ENCODE measurements at regions not wholly inside any gene's neighbourhood (a gene's known extent, or its start where the extent isn't known, plus 50 kb on each side); places are given as distances from the start of the nearest gene placed in this dataset.

DNA sequence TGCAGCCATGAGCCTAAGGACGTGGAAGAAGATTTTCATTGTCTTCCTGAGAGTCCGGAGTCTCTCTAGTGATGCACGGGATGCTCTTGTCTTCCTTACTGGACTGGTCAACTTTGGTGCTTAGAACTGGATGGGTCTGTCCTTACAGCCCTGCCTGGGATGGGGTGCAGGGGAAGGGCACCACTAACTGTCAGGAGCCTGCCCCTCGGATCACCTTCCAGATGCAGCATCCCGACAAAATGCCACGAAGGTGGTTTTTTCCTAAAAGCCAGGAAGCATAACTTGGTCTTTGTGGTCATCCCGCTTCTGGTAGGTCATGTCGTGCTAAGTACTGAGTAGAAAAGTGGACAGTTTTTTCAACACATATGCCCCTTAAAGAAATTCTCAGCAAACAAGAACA lies 207.4 kb upstream of the TWIST2 start:
- no peak overlapping the region for H3K4me2 ChIP-seq (ENCODE audit: insufficient read depth, low read length)
- TF ChIP-seq, protein P1, sequence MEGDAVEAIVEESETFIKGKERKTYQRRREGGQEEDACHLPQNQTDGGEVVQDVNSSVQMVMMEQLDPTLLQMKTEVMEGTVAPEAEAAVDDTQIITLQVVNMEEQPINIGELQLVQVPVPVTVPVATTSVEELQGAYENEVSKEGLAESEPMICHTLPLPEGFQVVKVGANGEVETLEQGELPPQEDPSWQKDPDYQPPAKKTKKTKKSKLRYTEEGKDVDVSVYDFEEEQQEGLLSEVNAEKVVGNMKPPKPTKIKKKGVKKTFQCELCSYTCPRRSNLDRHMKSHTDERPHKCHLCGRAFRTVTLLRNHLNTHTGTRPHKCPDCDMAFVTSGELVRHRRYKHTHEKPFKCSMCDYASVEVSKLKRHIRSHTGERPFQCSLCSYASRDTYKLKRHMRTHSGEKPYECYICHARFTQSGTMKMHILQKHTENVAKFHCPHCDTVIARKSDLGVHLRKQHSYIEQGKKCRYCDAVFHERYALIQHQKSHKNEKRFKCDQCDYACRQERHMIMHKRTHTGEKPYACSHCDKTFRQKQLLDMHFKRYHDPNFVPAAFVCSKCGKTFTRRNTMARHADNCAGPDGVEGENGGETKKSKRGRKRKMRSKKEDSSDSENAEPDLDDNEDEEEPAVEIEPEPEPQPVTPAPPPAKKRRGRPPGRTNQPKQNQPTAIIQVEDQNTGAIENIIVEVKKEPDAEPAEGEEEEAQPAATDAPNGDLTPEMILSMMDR (IDR thresholded peaks at IDR 0.05; ENCODE audit: borderline replicate concordance, extremely low read depth, low read length, poor library complexity, severe bottlenecking) = no peak
- TF ChIP-seq EZH2 (IDR thresholded peaks at IDR 0.05; ENCODE audit: borderline replicate concordance, low read depth, low read length, severe bottlenecking) = no peak
- H3K4me1 ChIP-seq (ENCODE audit: insufficient read depth, low read length) = no peaks in the 10 kb centered on the region
- no peak overlapping the region for H3K27ac ChIP-seq (ENCODE audit: low read length)
- no peak for DNase-seq
- no peak overlapping the region for H2AFZ ChIP-seq (ENCODE audit: low read depth, low read length)
- H3K9me3 ChIP-seq (ENCODE audit: insufficient read depth, low read length, severe bottlenecking) = no peaks in the 10 kb centered on the region
- H3K4me3 ChIP-seq (ENCODE audit: low read depth in 1 of 2, low read length in 2 of 2) = no peak overlapping the region
- H4K20me1 ChIP-seq (ENCODE audit: insufficient read depth, low read length) = no peaks in the 10 kb centered on the region
- no peaks in the 10 kb centered on the region for H3K79me2 ChIP-seq (ENCODE audit: insufficient read depth, low read length)
- no peak overlapping the region for H3K9ac ChIP-seq (ENCODE audit: low read depth, low read length)
- no peaks in the 10 kb centered on the region for H3K36me3 ChIP-seq (ENCODE audit: insufficient read depth, low read length)
- peaks cover 4% of the 10 kb centered on the region for H3K27me3 ChIP-seq (ENCODE audit: insufficient read depth, low read length, poor library complexity)
- ATAC-seq (ENCODE audit: insufficient read depth, low read depth) = no peak

DNA sequence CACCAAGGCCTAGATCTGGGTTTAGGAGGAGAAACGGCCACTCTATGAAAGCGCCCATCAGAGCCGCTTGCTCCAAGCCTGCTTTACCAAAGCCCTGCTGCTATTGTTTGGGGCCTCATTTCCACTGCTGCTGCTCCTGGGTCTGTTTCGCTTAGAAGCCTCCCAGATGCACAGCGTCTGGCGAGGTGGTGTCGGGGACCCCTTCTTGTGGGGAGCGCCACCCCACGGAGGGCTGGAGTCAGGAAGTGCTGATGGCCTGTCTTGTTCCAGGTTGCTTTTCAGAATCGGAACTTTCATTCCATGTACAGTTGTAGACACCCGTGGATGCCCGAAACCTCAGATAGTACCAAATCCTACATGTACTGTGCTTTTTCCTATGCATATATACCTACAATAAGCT lies 204.9 kb upstream of the TWIST2 start:
- H3K4me2 ChIP-seq (ENCODE audit: insufficient read depth, low read length) = no peak overlapping the region
- no peak overlapping the region for H3K9ac ChIP-seq (ENCODE audit: low read depth, low read length)
- H3K79me2 ChIP-seq (ENCODE audit: insufficient read depth, low read length) = no peaks in the 10 kb centered on the region
- TF ChIP-seq, protein P1 (IDR thresholded peaks at IDR 0.05; ENCODE audit: borderline replicate concordance, extremely low read depth, low read length, poor library complexity, severe bottlenecking) = no peak
- TF ChIP-seq EZH2 (IDR thresholded peaks at IDR 0.05; ENCODE audit: borderline replicate concordance, low read depth, low read length, severe bottlenecking) = no peak
- no peak for DNase-seq
- no peak overlapping the region for H2AFZ ChIP-seq (ENCODE audit: low read depth, low read length)
- no peaks in the 10 kb centered on the region for H3K9me3 ChIP-seq (ENCODE audit: insufficient read depth, low read length, severe bottlenecking)
- no peak overlapping the region for H3K27ac ChIP-seq (ENCODE audit: low read length)
- peaks cover 4% of the 10 kb centered on the region for H3K27me3 ChIP-seq (ENCODE audit: insufficient read depth, low read length, poor library complexity)
- no peaks in the 10 kb centered on the region for H4K20me1 ChIP-seq (ENCODE audit: insufficient read depth, low read length)
- H3K4me3 ChIP-seq (ENCODE audit: low read depth in 1 of 2, low read length in 2 of 2) = no peak overlapping the region
- H3K36me3 ChIP-seq (ENCODE audit: insufficient read depth, low read length) = no peaks in the 10 kb centered on the region
- H3K4me1 ChIP-seq (ENCODE audit: insufficient read depth, low read length) = no peaks in the 10 kb centered on the region
- no peak for ATAC-seq (ENCODE audit: insufficient read depth, low read depth)

GRCh38 chr2:238643400-238643907 lies 204.4 kb upstream of the TWIST2 start:
- Histone ChIP-seq H2AFZ (ENCODE audit: low read depth, low read length) (no peak overlapping the region), H3K9me3 (ENCODE audit: insufficient read depth, low read length, severe bottlenecking) (no peaks in the 10 kb centered on the region), H3K4me1 (ENCODE audit: insufficient read depth, low read length) (no peaks in the 10 kb centered on the region), H3K4me2 (ENCODE audit: insufficient read depth, low read length) (no peak overlapping the region), H4K20me1 (ENCODE audit: insufficient read depth, low read length) (no peaks in the 10 kb centered on the region), H3K4me3 (ENCODE audit: low read depth in 1 of 2, low read length in 2 of 2) (no peak overlapping the region), H3K9ac (ENCODE audit: low read depth, low read length) (no peak overlapping the region), H3K79me2 (ENCODE audit: insufficient read depth, low read length) (no peaks in the 10 kb centered on the region), H3K36me3 (ENCODE audit: insufficient read depth, low read length) (no peaks in the 10 kb centered on the region), H3K27ac (ENCODE audit: low read length) (no peak overlapping the region), H3K27me3 (ENCODE audit: insufficient read depth, low read length, poor library complexity) (peaks cover 4% of the 10 kb centered on the region)
- DNase-seq = no peak
- TF ChIP-seq, protein P1 (IDR thresholded peaks at IDR 0.05; ENCODE audit: borderline replicate concordance, extremely low read depth, low read length, poor library complexity, severe bottlenecking) = no peak
- TF ChIP-seq EZH2 (IDR thresholded peaks at IDR 0.05; ENCODE audit: borderline replicate concordance, low read depth, low read length, severe bottlenecking) = no peak
- no peak for ATAC-seq (ENCODE audit: insufficient read depth, low read depth)

Measured in DND-41 (cell line).